H1 (cell line): ENCODE measurements at regions not wholly inside any gene's neighbourhood (a gene's known extent, or its start where the extent isn't known, plus 50 kb on each side); places are given as distances from the start of the nearest gene placed in this dataset.

ENCODE experiments used
- CTCF ChIA-PET: fragments of 300-600 bp; sonication (Branson Sonifier 250); formaldehyde crosslinking; loops from one replicate; lab custom pipeline; 2021; ENCODE audit not compliant: partially characterized antibody; lab: Charles Lee
- POLR2A ChIA-PET: fragments of 300-600 bp; sonication (Branson Sonifier 250); formaldehyde crosslinking; loops from one replicate; lab custom pipeline; 2021; ENCODE audit warnings: inconsistent platforms; ENCODE audit not compliant: partially characterized antibody; lab: Charles Lee
- DNase-seq, 2 experiments: peaks; one replicate each; pipeline versions ENCODE4 v3.0.0 to v3.0.0-alpha.2; 2010 to 2022; ENCODE audit warnings: low spot score in 2 of 2, low read depth in 1 of 2, mixed read lengths in 1 of 2
- FAIRE-seq: peaks from 2 replicates; lab custom pipeline; 2011; peaks lifted over from hg19 to GRCh38; lab: Jason Lieb, UNC
- H2AFZ ChIP-seq: 2 replicates; pipeline ENCODE4 v1.8.1; 2012; ENCODE audit warnings: low read length, inconsistent platforms
- H2AK5ac ChIP-seq: 2 replicates; pipeline ENCODE4 v1.6.1; 2013; ENCODE audit warnings: low read depth, low read length
- H2BK120ac ChIP-seq: replicated peaks from 2 replicates; pipeline ENCODE3; 2013; ENCODE audit warnings: low read depth, low read length, inconsistent platforms
- H2BK12ac ChIP-seq: 2 replicates; pipeline ENCODE4 v1.6.1; 2013; ENCODE audit warnings: low read depth, low read length
- H2BK15ac ChIP-seq: 2 replicates; pipeline ENCODE4 v1.6.1; 2013; ENCODE audit warnings: low read length
- H2BK20ac ChIP-seq: 2 replicates; pipeline ENCODE4 v1.6.1; 2013; ENCODE audit warnings: low read length
- H2BK5ac ChIP-seq: 2 replicates; pipeline ENCODE4 v1.6.1; 2013; ENCODE audit warnings: low read depth, low read length
- H3K14ac ChIP-seq: 2 replicates; pipeline ENCODE4 v1.6.1; 2013; ENCODE audit warnings: inconsistent platforms; ENCODE audit not compliant: insufficient read length
- H3K18ac ChIP-seq: 2 replicates; pipeline ENCODE4 v1.6.1; 2013; ENCODE audit warnings: low read length; ENCODE audit errors: extremely low read depth
- H3K23ac ChIP-seq: 2 replicates; pipeline ENCODE4 v1.6.1; 2013; ENCODE audit warnings: inconsistent platforms; ENCODE audit not compliant: insufficient read length
- H3K23me2 ChIP-seq: 2 replicates; pipeline ENCODE4 v1.6.1; 2013; ENCODE audit warnings: low read depth, low read length
- H3K27ac ChIP-seq: 2 replicates; pipeline ENCODE4 v1.6.1; 2011; ENCODE audit warnings: low read depth, low read length, inconsistent platforms
- H3K27me3 ChIP-seq, 4 experiments: replicated peaks in 1 of 4; 1 replicate in 1 of 4; 2 replicates in 3 of 4; pipeline versions ENCODE4 v1.6.1 to v1.8.1; 2011 to 2013; ENCODE audit warnings: low read length in 3 of 4, mild to moderate bottlenecking in 3 of 4, inconsistent platforms in 2 of 4, mixed read lengths in 2 of 4, moderate library complexity in 1 of 4; ENCODE audit not compliant: control insufficient read depth in 3 of 4, insufficient read depth in 3 of 4; ENCODE audit errors: extremely low read depth in 1 of 4
- H3K36me3 ChIP-seq, 4 experiments: 2 replicates each; pipeline versions ENCODE4 v1.6.1 to v1.8.1; 2011 to 2013; ENCODE audit warnings: mild to moderate bottlenecking in 4 of 4, low read length in 3 of 4, moderate library complexity in 2 of 4, control low read depth in 1 of 4, inconsistent platforms in 1 of 4; ENCODE audit not compliant: insufficient read depth in 4 of 4, control insufficient read depth in 2 of 4
- H3K4ac ChIP-seq: replicated peaks from 2 replicates; pipeline ENCODE3; 2013; ENCODE audit warnings: low read length, low read depth, mixed read lengths, inconsistent platforms; ENCODE audit not compliant: insufficient read length
- H3K4me1 ChIP-seq, 4 experiments: replicated peaks in 1 of 4; 1 replicate in 1 of 4; 2 replicates in 3 of 4; pipeline versions ENCODE4 v1.6.1 to v1.8.1; 2011 to 2013; ENCODE audit warnings: low read length in 3 of 4, inconsistent platforms in 2 of 4, mixed read lengths in 1 of 4; ENCODE audit not compliant: insufficient read depth in 4 of 4, control insufficient read depth in 3 of 4
- H3K4me2 ChIP-seq, 2 experiments: 2 replicates each; pipeline versions ENCODE4 v1.6.1 to v1.8.1; 2011 to 2013; ENCODE audit warnings: low read depth in 2 of 2, low read length in 2 of 2, control low read depth in 1 of 2, inconsistent platforms in 1 of 2, mild to moderate bottlenecking in 1 of 2; ENCODE audit not compliant: insufficient read depth in 1 of 2
- H3K4me3 ChIP-seq, 4 experiments: fragments of 200-600, 300-600 bp in 1 of 4; sonication (generic), shearing (Covaris generic), sonication (Bioruptor Twin) in 1 of 4; 2 replicates each; pipeline versions ENCODE4 v1.5.1 to v1.8.1; 2011 to 2016; ENCODE audit warnings: low read length in 4 of 4, low read depth in 3 of 4, control low read depth in 2 of 4, inconsistent platforms in 2 of 4, mild to moderate bottlenecking in 2 of 4, mixed read lengths in 1 of 4, moderate library complexity in 1 of 4; ENCODE audit not compliant: insufficient read depth in 2 of 4; ENCODE audit errors: extremely low read depth in 1 of 4
- H3K56ac ChIP-seq: replicated peaks from 2 replicates; pipeline ENCODE3; 2013; ENCODE audit warnings: low read depth, mild to moderate bottlenecking, mixed read lengths, low read length, inconsistent platforms; ENCODE audit not compliant: insufficient read length
- H3K79me1 ChIP-seq: 2 replicates; pipeline ENCODE4 v1.6.1; 2013; ENCODE audit warnings: low read depth, low read length, control low read depth
- H3K79me2 ChIP-seq, 2 experiments: 2 replicates each; pipeline versions ENCODE4 v1.6.1 to v1.8.1; 2012 to 2013; ENCODE audit warnings: low read length in 2 of 2, mild to moderate bottlenecking in 2 of 2, inconsistent platforms in 1 of 2; ENCODE audit not compliant: insufficient read depth in 2 of 2, control insufficient read depth in 1 of 2
- H3K9ac ChIP-seq, 4 experiments: replicated peaks in 1 of 4; 1 replicate in 1 of 4; 2 replicates in 3 of 4; pipeline versions ENCODE4 v1.6.1 to v1.8.1; 2011 to 2013; ENCODE audit warnings: low read depth in 3 of 4, low read length in 3 of 4, control low read depth in 2 of 4, mild to moderate bottlenecking in 2 of 4, moderate library complexity in 2 of 4, inconsistent platforms in 1 of 4; ENCODE audit errors: extremely low read depth in 1 of 4
- H3K9me3 ChIP-seq, 2 experiments: 2 replicates each; pipeline versions ENCODE4 v1.6.1 to v1.8.1; 2012 to 2013; ENCODE audit warnings: mild to moderate bottlenecking in 2 of 2, moderate library complexity in 2 of 2, control low read depth in 1 of 2, inconsistent platforms in 1 of 2, low read depth in 1 of 2, low read length in 1 of 2, mixed read lengths in 1 of 2; ENCODE audit not compliant: insufficient read depth in 2 of 2
- H4K20me1 ChIP-seq, 2 experiments: replicated peaks in 1 of 2; 2 replicates each; pipeline versions ENCODE3 to v1.8.1; 2011 to 2013; ENCODE audit warnings: inconsistent platforms in 2 of 2, low read length in 2 of 2, mild to moderate bottlenecking in 1 of 2; ENCODE audit not compliant: insufficient read depth in 2 of 2, control insufficient read depth in 1 of 2
- H4K5ac ChIP-seq: 2 replicates; pipeline ENCODE4 v1.6.1; 2013; ENCODE audit warnings: low read length, low read depth, mixed read lengths, inconsistent platforms; ENCODE audit not compliant: insufficient read length
- H4K8ac ChIP-seq: 2 replicates; pipeline ENCODE4 v1.8.0; 2013; ENCODE audit warnings: mild to moderate bottlenecking, moderate library complexity, low read length, inconsistent platforms; ENCODE audit not compliant: insufficient read depth; ENCODE audit errors: extremely low read depth
- H4K91ac ChIP-seq: replicated peaks from 2 replicates; pipeline ENCODE3; 2013; ENCODE audit warnings: low read length, mixed read lengths, inconsistent platforms; ENCODE audit not compliant: insufficient read length
- ASH2L ChIP-seq: fragments of 200-600, 300-600 bp; sonication (generic); IDR thresholded peaks from one replicate; pipeline ENCODE4 v1.7.1; 2017; ENCODE audit warnings: low read length
- CEBPB ChIP-seq: IDR thresholded peaks from 2 replicates; pipeline ENCODE4 v1.6.1; 2012; ENCODE audit warnings: low read depth, low read length
- CTBP2 ChIP-seq: IDR thresholded peaks from 2 replicates; pipeline ENCODE4 v1.7.0; 2011; ENCODE audit warnings: borderline replicate concordance, mild to moderate bottlenecking, moderate library complexity, mixed read lengths, low read length; ENCODE audit not compliant: insufficient read depth, insufficient read length
- EP300 ChIP-seq, 2 experiments: IDR thresholded peaks; 1 replicate in 1 of 2; 2 replicates in 1 of 2; pipeline ENCODE4 v1.6.1; 2011 to 2012; ENCODE audit warnings: low read depth in 2 of 2, low read length in 2 of 2, mild to moderate bottlenecking in 2 of 2, borderline replicate concordance in 1 of 2, inconsistent platforms in 1 of 2, moderate library complexity in 1 of 2
- EZH2 ChIP-seq: fragments of 200-600 bp; sonication (generic); IDR thresholded peaks from 2 replicates; pipeline ENCODE4 v1.7.1; 2012; ENCODE audit warnings: low read depth, mild to moderate bottlenecking, moderate library complexity, low read length, inconsistent platforms; ENCODE audit not compliant: severe bottlenecking
- KDM1A ChIP-seq: fragments of 200-600, 300-600 bp; sonication (generic); IDR thresholded peaks from 2 replicates; pipeline ENCODE4 v1.7.1; 2016; ENCODE audit warnings: mild to moderate bottlenecking, low read length, borderline replicate concordance
- POU5F1 ChIP-seq: IDR thresholded peaks from 2 replicates; pipeline ENCODE4 v1.6.1; 2011; ENCODE audit warnings: low read depth, mild to moderate bottlenecking, low read length, moderate library complexity
- RXRA ChIP-seq: IDR thresholded peaks from 2 replicates; pipeline ENCODE4 v1.6.1; 2011; ENCODE audit warnings: low read depth, mild to moderate bottlenecking, low read length, moderate library complexity; ENCODE audit not compliant: insufficient read depth
- TAF1 ChIP-seq: IDR thresholded peaks from 2 replicates; pipeline ENCODE4 v1.6.1; 2011; ENCODE audit warnings: mild to moderate bottlenecking, low read depth, low read length
- TAF7 ChIP-seq: optimal IDR thresholded peaks from 2 replicates; pipeline ENCODE3; 2011; ENCODE audit warnings: low read depth, mild to moderate bottlenecking, inconsistent platforms, low read length, moderate library complexity, borderline replicate concordance
- YY1 ChIP-seq: IDR thresholded peaks from 2 replicates; pipeline ENCODE4 v1.6.1; 2011; ENCODE audit warnings: low read depth, mild to moderate bottlenecking, low read length
- WGBS, 2 experiments: shearing (Covaris generic) in 1 of 2; methylation state at CpG; one replicate each; pipeline versions ENCODE4 v1.1.6 to v1.1.7; 2013 to 2015; ENCODE audit warnings: low lambda C conversion rate in 2 of 2, mixed read lengths in 2 of 2, inconsistent platforms in 1 of 2, low coverage in 1 of 2, missing lambda C conversion rate in 1 of 2; ENCODE audit not compliant: insufficient replicate concordance in 2 of 2, insufficient coverage in 1 of 2, insufficient read length in 1 of 2; ENCODE audit errors: extremely low coverage in 1 of 2, missing lambda C conversion rate in 1 of 2; 5-methylcytosine and 5-hydroxymethylcytosine counted together

GRCh38 chrX:123049071-123049625 lies 134.9 kb upstream of the GRIA3 start:
- no peak overlapping the region for H2BK5ac ChIP-seq
- H3K14ac ChIP-seq: no peak overlapping the region
- no peak overlapping the region for H3K27ac ChIP-seq
- no peak overlapping the region for H4K5ac ChIP-seq
- no peak overlapping the region for H3K18ac ChIP-seq
- H2AK5ac ChIP-seq: no peak overlapping the region
- no peaks in the 10 kb centered on the region for H4K20me1 ChIP-seq
- H3K56ac ChIP-seq: no peak overlapping the region
- POLR2A ChIA-PET: no interaction called here
- H2AFZ ChIP-seq: no peak overlapping the region
- H3K4ac ChIP-seq: no peak overlapping the region
- no peak for TF ChIP-seq POU5F1
- TF ChIP-seq KDM1A: no peak
- no peak for TF ChIP-seq TAF1
- TF ChIP-seq TAF7: no peak
- TF ChIP-seq EP300 (IDR thresholded peaks at IDR 0.05; ENCODE audit: borderline replicate concordance in 1 of 2, low read depth in 2 of 2, low read length in 2 of 2): no peak
- TF ChIP-seq ASH2L: no peak
- no peak for TF ChIP-seq CTBP2
- TF ChIP-seq EZH2: no peak
- no peak for TF ChIP-seq CEBPB
- TF ChIP-seq YY1: no peak
- no peak for TF ChIP-seq RXRA
- no peak for DNase-seq
- H4K8ac ChIP-seq: no peak overlapping the region
- no peaks in the 10 kb centered on the region for H3K4me1 ChIP-seq
- H3K9ac ChIP-seq: no peak overlapping the region
- H2BK20ac ChIP-seq: no peak overlapping the region
- no peak overlapping the region for H3K23ac ChIP-seq
- H3K23me2 ChIP-seq: no peaks in the 10 kb centered on the region
- CTCF ChIA-PET: no interaction called here
- H3K4me2 ChIP-seq: no peak overlapping the region
- no peaks in the 10 kb centered on the region for H3K27me3 ChIP-seq
- no peaks in the 10 kb centered on the region for H3K36me3 ChIP-seq
- no peaks in the 10 kb centered on the region for H3K79me1 ChIP-seq
- no peaks in the 10 kb centered on the region for H3K9me3 ChIP-seq
- H3K4me3 ChIP-seq: no peak overlapping the region
- no peak overlapping the region for H4K91ac ChIP-seq
- no peak overlapping the region for H2BK120ac ChIP-seq
- WGBS, 2 experiments: 88% methylated on average over 3 of the region's 3 CpGs; no CpG with 5 or more reads in 1 of the 2 experiments
- no peak overlapping the region for H2BK12ac ChIP-seq
- no peak overlapping the region for H2BK15ac ChIP-seq
- H3K79me2 ChIP-seq: no peaks in the 10 kb centered on the region
- no peak for FAIRE-seq
